Cerebellar nuclear complex (tissue), 1 donor: ENCODE measurements at regions not wholly inside any gene's neighbourhood (a gene's known extent, or its start where the extent isn't known, plus 50 kb on each side); places are given as distances from the start of the nearest gene placed in this dataset.
"Not testable (repeated sequence)": the region's sequence is repeated elsewhere in the genome, so short reads cannot be mapped to it uniquely, and the experiment has no call there.

Experiments used
- DNase-seq, 2 experiments: peaks; one replicate each; lab custom pipeline; 2025; lab: John Stamatoyannopoulos, UW

DNA sequence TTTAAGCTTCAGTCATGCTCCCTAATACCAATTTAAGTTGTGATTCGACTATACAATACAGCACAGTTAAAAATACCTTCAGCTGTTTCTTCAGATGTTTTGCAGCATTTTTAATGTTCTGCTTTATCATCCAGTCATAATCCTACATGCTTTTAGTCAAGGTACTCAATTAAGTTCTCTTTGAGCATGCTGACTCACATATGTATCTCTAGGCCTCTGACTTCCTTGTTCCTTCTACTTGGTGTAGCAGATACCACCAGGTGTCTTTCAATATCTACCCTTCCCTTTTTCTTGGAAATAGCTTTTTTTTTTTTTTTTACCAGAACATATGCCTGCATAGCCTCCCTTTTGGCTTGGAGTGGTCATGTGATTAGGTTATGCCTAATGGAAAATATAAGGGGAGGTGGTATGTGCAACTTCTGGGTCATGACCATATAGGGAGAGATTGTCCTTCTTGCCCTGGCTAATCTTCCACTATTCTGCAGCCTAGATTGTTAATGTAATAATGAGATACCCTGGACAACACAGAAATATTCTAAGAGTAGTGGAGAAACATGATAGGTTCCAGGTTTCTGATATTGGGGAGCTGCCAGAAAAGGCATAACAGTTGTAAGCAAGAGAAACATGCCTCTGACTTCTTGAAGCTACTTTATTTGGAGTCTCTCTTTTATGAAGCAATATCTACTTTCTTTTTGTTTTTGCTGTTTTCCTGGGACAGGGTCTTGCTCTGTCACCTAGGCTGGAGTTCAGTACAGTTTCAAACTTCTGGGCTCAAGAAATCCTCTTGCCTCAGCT, 737.2 kb upstream of the SLIT2 start:
- no peak for DNase-seq

GRCh38 chr4:19512086-19512485, 739.6 kb upstream of the SLIT2 start:
- no peak for DNase-seq

GRCh38 chr4:19510993-19511392, 740.7 kb upstream of the SLIT2 start:
- DNase-seq: no peak

GRCh38 chr4:19508442-19508841, 743.3 kb upstream of the SLIT2 start:
- no peak for DNase-seq

DNA sequence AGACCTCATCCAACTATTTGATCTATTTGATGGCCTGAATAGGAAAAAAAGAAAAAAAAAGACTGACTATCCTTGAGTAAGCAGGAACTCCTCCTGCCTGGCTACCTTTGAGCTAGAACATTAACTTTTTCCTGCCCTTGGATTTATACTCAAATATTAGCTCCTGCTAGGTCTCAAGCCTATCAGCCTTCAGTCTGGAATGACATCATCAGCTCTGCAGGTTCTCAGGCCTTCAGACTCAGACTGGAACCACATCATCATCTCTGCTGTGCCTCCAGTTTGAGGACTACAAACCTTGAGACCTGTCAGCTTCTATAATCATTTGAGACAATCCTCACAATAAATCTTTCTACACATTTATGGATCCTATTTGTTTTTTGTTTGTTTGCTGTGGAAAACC, 754.0 kb upstream of the SLIT2 start:
- DNase-seq: no peak

DNA sequence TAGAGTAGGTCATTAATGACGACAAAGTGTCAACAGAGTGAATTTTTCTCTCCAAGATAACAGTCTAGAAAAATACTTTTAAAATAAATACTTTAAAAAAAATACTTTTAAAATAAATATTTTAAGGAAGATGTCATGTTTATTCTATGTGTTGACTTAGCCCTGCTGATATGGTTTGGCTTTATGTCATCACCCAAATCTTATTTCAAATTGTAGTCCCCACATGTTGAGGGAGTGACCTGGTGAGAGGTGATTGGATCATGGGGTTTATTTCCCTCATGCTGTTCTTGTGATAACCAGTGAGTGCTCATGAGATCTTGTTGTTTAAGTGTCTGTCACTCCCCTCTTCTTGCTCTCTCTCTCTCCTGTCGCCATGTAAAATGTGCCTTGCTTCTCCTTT, 754.9 kb upstream of the SLIT2 start:
- DNase-seq: no peak

DNA sequence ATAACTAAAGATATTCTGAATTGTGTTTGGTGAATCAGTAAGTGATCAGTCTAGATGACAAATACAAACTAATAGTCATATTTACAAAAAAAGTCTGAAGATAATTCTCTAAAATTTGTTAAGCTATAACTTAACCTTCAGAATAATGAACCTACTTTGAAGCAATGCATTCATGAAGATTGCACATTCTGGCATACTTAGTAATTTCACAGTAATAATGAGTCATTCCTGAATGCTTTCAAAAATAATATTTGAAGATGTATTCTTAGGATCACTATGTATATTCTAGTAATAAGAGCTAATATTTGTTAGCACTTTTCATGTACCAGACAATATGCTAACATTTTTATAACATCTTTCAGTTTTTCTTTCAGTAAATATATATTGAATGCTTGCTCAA, 756.7 kb upstream of the SLIT2 start:
- DNase-seq: no peak

DNA sequence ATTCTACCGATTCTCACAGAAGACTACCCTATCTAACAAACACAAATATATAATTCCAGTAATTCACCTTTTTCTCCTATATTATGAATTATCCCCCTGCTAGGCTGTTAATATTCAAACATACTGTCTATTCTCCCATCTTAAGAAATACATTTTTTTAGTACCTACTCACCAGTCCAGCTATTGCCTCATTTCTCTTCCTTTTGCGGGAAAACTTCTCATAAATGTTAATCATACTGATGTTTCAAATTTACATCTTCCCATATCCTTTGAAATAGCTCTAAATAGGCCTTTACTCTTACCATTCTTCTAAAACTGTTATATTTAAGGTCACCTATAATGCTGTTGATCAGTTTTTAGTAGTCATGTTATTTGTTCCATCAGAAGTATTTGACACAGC, 759.1 kb upstream of the SLIT2 start:
- DNase-seq: no peak

DNA sequence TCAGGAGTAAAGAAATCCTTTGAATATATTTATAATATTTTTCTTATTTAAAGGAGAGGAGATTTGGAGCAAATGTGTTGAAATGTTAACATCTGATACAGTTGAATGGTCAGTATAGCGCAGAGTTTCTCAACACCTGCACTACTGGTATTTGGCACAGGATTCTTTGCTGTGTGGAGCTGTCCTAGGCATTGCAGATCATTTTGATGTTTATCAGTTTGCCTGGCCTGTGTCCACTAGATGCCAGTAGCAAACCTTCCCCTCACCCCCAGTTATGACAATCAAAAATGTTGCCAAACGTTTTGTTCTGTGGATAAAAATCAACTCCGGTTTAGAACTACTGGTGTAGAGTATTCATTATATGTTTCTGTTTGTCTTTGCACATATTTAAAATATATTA, 765.3 kb upstream of the SLIT2 start:
- DNase-seq: no peak

DNA sequence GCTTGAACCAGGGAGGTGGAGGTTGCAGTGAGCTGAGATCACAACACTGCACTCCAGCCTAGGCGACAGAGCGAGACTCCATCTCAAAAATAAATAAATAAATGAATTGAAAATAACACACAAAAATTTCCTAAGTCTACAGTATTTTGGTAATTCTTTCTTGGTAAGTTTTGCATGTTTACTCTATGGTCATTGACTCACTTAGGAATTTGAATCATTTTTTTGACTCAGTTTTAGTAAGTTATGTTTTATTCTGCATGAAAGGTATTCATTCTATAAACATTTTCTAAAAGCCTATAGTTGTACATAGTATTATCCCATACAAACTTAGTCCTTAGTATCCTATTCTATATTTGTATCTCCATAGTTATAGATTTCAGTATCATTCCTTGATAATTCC, 772.9 kb upstream of the SLIT2 start:
- no peak for DNase-seq

DNA sequence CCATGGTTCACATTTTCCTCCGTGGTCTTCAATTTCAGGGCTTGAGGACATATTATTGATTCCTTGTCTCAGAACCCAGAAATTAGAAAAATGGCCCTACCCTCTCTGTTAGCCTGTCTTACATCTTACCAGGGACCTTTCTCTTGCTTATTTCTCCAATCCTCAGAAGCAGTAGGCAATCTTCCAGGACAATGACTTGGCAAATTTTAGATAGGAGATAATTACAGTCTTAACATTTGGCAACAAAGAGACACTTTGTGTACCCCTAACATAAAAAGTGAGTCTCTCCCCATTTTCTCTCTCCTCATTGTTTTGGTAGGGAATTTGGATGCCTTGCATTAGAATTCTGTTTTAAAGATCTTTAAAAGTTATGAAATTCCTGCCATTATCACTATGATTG, 778.1 kb upstream of the SLIT2 start:
- no peak for DNase-seq

DNA sequence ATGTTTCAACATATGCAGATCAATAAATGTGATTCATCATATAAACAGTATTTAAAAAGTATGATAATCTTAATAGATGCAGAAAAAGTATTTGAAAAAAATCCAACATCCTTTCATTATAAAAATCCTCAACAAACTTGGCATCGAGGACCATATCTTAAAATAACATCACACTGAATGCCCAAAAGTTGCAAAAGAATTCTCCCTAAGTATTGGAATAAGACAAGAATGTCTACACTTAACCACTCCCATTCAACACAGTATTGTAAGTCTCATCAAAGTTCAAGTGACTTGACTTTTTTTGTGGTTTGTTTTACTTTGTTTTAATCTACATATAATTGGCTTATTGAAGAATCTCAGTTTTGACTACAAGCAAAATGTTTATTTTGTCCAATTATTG, 779.0 kb upstream of the SLIT2 start:
- DNase-seq: no peak

- DNase-seq: not testable (repeated sequence)
Observed at GRCh38 chr4:19470001-19470400, 781.7 kb upstream of the SLIT2 start.

GRCh38 chr4:19462117-19462516, 789.6 kb upstream of the SLIT2 start:
- no peak for DNase-seq

DNA sequence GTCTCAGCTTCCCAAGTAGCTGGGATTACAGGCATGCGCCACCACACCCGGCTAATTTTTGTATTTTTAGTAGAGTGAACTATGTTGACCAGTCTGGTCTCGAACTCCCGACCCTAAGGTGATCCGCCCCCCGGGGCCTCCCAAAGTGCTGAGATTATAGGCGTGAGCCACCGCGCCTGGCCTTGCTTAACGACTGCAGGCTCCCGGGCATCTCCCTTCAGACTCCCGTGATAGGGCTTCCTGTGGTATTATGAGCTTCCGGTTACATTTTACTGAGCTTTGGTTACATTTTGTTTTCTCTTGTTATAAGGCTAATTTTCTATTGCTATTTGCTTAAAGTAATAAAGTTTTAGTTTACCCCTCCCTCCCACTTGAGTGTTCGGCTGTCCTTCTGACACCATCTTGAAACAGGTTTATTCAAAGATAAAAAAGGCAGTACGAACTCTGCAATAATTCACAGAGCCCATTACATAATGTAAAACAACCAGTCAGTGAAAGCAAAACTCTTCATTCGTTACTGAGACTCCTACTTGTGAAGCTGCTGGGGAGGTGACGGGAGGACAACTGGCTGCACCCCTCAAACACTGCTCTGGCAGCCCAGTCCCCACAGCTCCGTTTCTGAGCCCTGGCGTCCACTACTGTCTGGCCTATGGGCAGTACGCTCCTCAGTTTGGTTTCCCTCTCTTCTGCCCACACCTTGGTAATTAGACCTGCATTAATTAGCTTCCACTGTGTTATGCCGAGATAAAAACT, 795.7 kb upstream of the SLIT2 start:
- no peak for DNase-seq

DNA sequence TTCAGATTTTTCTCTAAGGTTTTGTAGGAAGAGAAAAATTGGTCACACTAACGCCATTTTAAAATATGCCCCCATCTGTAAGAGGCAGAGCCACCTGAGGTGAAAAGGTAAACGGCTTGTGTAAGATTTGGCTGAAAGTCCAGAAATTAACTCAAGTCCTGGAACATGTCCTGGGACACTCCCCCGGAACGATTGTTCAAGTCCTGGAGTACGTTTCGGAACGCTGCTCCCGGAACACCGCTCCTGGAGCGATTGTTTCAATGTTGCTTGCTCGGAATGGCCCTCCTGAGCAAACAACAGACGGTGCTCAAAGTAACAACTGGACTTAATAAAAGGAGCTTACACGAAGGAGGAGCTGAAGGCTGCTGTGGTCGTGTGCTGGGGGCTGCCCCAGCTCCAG, 796.5 kb upstream of the SLIT2 start:
- no peak for DNase-seq

DNA sequence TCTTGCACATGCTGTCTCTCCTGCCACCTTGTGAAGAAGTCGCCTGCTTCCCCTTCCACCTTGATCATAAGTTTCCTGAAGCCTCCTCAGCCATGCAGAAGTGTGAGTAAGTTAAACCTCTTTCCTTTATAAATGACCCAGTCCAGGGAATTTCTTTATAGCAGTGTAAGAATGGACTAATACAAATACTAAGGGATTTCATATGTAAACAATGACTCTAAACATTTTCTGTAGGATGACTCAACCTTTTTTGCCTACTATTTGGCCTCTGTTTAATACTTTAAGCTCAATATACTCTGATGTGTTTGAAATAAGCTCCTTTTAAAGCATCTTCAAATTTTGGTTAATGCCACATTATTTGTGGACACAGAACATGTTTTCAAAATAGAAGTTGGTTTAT, 813.5 kb upstream of the SLIT2 start:
- no peak for DNase-seq

- no peak for DNase-seq
Observed at GRCh38 chr4:19437008-19437407, 814.7 kb upstream of the SLIT2 start.

DNA sequence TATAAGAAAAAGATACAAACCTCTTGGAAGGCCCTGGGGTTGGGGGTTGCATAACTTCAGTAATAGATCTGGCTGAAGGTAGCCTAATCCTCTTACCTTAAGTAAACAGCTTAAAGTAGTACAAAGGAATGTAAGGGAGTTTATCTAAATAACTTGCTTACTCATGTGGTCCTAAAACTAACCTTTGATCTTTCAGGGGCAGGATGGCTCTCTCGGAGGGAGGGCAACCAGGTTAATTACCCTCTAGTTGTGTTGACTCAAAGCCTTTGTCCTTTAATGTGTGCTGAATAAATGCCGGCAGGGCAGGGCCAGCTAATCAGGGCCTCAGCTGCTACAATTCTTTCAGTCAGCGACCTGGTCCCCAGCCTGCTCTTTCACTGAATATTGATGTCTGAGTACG, 822.0 kb upstream of the SLIT2 start:
- no peak for DNase-seq

DNA sequence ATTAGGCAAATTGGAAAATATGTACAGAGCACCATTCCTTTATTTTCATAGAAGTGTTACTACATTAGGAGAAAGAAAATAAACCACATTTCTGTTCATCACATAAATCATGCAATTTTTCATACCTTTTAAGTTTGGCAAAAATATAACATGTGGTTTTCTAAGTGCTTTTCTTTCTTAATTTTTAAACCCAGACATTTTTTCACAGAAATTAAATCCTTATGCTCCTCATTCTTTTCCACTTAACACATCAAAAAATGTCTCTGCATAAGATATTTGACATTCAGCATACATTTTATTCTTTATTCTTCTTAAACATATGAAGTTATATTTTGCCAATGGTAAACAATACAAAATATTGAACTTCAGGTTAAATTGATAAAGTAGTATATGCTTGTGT, 826.6 kb upstream of the SLIT2 start:
- DNase-seq: no peak

DNA sequence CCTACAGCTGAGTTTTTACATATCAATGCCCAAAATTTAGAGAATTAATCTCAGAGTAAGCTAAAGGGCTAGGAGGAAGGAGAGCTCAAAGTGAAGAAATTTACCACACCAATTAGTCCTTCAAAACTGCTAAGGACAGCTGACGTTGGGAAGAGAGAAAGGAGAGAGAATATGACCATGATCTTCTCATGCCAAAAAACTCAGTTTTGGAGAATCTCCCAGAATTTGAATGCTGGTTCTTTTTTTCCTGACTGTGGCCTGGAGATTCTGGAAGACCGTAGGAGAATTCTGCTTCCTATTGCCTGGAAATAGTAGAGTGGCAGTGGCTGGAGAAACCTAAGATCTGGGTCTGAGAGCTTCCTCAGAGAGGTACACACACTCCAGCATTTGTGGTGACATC, 834.4 kb upstream of the SLIT2 start:
- DNase-seq: no peak

DNA sequence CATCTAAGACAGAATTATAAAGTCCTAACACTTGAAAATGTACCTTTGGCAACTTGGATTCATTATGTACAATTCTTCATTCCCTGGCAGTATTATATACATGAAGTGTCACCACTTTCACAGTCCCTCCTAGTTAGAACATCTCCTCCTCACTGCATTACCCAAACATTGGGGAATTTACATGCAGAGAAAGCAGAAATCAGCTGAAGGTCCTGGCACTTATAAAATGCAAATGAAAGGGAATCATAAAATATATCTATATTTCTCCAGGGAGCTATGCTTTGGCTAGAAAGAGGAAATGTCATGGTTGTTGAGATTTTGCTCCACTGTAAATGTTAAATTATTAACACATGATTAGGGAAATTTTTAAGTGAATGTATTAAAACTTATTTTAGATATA, 835.6 kb upstream of the SLIT2 start:
- DNase-seq: no peak

- no peak for DNase-seq
Observed at GRCh38 chr4:19408490-19408889, 843.2 kb upstream of the SLIT2 start.

- no peak for DNase-seq
Observed at GRCh38 chr4:19406789-19407188, 844.9 kb upstream of the SLIT2 start.
